Femur (tissue), 1 donor: ENCODE measurements at regions not wholly inside any gene's neighbourhood (a gene's known extent, or its start where the extent isn't known, plus 50 kb on each side); places are given as distances from the start of the nearest gene placed in this dataset.

Source experiments
- DNase-seq: peaks from one replicate; pipeline ENCODE4 v3.0.0-alpha.2; 2017

DNA sequence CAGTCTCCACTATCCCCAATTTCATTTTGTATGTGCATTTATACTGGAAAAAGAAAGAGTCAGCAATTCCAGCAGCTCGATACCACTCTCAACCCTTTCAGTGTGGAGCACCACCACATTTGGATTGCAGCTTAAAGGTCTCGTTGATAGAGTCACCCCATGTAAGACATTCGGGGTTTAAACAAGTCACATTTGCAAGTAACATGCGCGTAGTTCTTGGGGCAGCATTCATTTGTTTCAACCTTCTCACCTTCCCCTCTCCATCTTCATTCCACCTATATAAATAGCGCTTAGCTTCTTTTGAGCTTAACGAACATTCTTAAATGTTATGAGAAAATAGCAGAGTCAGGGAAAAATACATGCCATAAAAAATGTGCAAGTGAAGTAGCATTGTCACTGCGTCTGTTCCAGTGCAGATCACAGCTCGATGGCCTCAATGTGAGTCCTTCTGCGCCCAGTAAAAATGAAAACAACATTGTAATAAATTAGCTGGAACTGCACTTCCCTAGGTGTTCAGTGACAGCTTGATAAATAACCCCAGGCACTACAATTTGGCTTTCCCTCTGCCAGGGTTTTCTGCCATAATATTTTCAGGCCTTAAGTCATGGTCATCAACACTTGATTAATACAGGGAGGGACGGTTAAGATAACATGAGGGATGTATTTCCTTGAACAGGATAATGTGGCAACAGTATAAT, 737.8 kb upstream of the NRSN1 start:
- DNase-seq = no peak

DNA sequence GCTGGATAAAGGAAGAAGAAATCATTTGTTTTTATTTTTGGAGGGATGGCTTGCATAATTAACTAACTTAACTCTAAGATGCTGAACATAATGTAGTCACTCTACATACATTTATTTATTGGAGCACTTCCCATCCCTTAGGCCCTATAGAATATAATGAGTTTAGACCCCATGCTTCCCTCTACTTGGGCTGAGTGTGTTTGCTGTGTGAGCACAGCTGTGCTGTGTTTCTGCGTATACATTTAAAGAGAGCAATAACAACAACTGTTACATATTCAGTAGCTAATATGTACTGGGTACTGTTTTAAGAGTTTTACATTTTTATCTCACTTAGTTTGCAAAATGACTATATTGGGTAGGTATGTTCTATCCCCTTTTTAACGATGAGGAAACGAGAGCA, 736.6 kb upstream of the NRSN1 start:
- DNase-seq = no peak

DNA sequence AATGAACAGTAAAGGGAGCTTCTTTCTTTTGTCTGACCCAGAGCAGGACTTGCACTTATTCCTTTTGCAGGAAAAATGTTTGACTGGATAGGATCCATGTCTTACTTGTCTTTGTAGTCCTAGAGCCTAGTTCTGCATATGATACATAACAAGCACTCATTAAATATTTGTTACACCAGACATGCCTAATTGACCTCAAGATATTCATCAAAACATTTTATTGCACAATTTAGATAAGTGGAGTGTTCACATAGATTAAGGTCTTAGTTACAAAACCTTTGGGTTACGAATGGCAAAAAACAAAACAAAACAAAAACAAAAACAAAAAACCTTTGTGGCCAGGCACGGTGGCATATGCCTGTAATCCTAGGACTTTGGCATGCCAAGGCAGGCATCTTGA, 735.8 kb upstream of the NRSN1 start:
- no peak for DNase-seq

DNA sequence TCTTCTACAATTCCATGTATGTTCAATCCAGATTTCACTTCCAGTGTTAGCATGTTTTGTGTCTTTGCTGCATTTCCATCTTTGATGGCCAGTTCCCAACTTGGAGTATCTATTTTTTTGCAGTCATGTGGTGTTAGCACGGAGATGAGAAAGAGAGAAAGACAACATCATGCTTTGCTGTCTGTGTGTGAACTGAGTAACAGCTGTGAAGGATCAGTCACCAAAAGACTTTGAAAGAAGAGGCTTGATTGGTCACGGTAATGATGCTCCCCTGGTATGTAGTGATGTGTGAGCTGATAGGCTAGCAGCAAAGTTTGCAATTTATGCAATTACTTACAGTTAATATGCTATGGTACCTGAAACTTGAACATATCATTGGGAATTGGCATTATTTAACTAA, 731.3 kb upstream of the NRSN1 start:
- DNase-seq = no peak

GRCh38 chr6:23395381-23395780, 730.6 kb upstream of the NRSN1 start:
- no peak for DNase-seq

DNA sequence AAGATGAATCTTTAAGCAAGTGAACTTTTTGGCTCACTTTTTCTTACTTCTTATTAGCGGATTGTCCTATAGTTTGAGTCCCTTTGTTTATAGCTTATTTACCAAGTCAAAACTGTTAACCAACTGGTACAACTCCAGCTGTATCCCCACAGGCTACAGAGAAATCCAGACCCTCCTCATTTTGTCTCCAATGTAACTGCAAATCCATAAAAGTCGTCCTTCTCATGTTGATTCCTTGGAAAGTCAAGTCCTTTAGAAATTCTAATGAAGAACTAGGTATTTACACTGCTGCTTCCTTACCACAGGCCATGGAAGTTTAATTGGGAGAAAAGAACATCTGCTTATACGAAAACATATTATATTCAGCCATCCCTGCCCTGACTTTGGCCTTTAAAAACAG, 729.1 kb upstream of the NRSN1 start:
- DNase-seq = no peak

DNA sequence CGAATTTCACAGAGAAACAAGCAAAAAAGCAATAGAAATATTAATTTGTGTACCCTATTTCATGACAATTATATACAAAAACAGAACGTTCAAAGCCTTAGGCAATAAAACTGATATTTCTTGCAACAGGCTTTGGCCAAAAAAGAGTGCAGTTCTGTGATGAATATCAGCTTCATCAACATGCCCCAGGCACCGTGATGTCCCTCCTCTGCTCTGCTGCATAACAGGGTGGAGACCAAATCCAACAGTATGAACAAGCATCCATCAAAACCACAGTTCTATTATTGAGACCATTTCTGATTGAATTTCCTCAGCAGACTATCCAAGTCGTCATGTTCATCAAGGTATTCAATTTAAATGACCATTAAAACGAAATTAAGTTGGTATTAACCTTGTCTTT, 722.6 kb upstream of the NRSN1 start:
- DNase-seq = no peak

DNA sequence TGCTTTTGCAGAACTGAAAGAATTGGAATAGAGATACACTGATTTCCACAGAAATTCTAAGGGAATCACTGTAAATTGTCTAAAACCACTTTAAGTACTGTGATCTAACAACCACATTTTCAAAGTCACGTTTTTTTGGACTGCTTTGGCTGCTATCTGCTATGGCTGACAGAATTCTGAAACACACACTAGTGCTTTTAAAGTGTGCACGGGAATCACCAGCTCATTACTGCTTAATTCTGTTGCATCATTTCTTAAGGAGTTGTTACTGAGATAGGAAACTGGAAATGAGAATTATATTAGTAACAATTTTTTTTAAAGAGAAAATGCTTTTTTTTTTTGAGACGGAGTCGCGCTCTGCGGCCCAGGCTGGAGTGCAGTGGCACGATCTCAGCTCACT, 716.5 kb upstream of the NRSN1 start:
- DNase-seq = no peak

DNA sequence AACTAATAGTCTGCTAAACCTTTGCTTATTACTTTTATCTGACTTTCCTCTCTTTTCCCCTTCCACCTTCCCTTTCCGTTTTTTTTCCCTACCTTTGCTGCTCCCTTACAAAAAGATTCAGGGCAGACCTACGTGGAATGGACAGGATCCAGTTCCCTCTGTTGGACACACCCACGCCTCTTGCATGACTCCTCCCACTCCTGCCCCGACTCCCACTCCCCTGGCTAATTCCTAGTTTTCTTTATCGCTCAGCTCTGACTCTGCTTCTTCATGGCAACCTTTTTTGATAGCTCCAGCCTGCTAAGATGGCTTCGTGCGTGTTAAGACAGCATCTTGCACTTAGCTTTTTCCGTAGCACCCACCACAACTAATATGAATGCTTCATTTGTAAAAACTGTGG, 715.6 kb upstream of the NRSN1 start:
- no peak for DNase-seq

- DNase-seq = no peak
Measured at GRCh38 chr6:23412770-23413169, 713.2 kb upstream of the NRSN1 start.

DNA sequence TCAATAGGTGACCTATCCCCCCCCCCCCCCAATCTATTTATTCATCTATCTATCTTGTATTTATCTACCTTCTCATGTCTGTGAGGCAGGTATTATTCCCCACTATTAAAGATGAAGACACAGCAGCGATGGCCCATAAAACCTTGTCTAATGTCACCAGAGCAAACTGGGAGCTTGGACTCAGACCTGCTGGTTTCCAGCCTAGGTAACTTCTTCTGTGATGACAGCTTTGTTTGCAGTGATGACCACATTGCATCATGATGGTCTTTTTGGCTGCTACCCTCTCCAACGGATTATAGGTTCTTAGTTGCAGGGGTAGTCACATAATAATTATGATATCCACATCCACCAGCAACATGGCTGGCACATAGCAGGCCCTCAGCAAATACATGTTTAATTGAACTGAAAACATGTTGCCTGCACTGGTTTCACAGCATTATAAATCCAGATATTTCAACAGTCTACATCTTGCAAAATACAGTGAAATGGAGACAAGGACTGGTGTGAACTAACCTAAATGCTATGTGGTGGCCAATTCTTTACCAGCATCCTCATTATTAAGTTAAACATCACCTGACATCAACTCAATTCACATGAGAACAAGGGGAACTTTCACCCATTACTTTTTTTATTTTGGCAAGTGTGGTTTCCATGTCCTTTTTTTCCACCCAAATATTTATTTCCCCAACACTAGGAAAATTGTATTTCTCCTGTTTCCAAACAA, 712.5 kb upstream of the NRSN1 start:
- no peak for DNase-seq

DNA sequence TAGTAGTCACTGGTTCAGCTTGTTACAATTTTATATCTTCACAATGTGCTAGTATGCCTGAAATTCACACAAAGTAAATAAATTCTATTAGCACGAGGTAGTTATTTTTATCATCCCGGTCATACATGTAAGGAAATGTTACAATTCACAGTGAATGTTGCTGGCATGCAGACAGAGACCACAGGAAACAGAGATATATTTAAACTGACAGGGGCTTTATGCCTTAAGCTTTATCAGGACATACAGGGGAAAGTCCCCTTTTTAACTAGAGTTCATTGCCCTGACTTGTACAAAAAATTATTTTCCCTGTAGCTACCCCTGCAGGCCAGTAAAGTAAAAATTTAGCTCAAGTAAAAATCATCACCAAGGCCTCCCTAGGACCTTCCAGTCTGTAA, 712.0 kb upstream of the NRSN1 start:
- peak; percentile 46 for DNase-seq

- no peak for DNase-seq
Measured at GRCh38 chr6:23414922-23415321, 711.1 kb upstream of the NRSN1 start.

GRCh38 chr6:23415819-23416427, 710.1 kb upstream of the NRSN1 start:
- DNase-seq = no peak

- no peak for DNase-seq
Measured at GRCh38 chr6:23417133-23417532, 708.9 kb upstream of the NRSN1 start.

DNA sequence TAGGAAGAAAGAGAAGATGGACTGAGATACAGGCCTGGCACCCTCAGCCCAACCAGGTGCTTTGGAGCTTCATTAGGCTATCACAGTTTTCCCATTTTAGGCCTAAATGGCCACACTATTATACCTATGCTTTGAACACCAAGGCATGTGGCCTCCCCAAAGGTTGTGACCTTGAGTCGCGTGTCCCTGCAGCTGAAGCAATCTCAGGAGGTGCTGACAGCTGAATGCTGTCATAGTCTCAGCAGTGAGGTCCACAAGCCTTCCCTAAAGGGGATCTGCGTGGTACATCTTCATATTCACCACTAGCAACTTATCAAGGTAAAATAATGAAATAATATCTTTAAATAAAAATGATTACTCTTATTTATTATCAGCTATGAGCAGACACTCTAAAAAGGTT, 707.9 kb upstream of the NRSN1 start:
- no peak for DNase-seq

DNA sequence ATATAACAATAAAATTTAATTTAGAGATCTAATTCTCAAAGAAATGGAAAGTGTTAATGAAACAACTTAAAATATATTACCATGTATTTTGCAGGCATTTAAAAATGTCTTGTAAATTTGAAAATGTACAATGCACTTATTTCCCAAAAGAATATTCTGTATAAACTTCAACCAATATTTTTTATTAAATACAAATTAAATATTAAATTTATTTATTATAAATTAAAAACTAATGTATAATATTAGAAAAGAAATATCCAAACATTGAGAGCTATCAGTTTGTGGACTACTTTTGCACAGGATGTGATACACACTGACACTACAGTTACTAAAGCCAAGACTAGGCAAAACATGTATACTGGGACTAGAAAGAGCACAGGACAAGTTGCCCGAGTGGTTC, 707.0 kb upstream of the NRSN1 start:
- no peak for DNase-seq

DNA sequence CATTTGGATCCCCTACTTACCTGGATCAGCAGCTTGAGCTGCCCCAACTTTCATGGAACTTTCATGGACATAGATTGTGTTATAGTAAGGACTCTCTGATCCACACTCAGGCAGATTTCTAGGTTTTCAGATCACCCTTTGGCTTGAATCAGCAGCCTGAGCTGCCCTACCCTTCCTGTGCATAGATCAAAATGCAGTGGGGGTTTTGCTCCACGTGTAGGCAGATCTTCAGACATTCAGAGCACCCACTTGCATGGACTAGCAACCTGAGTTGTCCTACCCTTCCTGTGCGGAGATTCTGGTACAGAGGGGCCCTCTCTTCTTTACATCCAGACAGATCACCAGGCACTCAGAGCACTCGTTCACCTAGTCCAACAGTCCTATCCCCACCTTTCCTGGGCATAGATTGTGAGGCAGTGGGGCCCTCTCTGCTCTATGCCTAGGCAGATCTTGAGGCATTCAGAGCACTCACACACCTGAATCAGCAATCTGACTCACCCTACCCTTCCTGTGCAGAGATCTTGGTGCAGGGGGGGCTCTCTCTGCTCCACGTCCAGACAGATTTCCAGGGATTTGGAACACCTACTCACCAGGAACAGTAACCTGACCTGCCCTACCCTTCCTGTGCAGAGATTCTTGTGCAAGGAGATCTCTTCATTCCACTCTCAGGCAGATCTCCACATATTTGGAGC, 705.2 kb upstream of the NRSN1 start:
- DNase-seq = no peak

GRCh38 chr6:23424584-23424983, 701.4 kb upstream of the NRSN1 start:
- DNase-seq = no peak

GRCh38 chr6:23435126-23435525, 690.9 kb upstream of the NRSN1 start:
- no peak for DNase-seq

DNA sequence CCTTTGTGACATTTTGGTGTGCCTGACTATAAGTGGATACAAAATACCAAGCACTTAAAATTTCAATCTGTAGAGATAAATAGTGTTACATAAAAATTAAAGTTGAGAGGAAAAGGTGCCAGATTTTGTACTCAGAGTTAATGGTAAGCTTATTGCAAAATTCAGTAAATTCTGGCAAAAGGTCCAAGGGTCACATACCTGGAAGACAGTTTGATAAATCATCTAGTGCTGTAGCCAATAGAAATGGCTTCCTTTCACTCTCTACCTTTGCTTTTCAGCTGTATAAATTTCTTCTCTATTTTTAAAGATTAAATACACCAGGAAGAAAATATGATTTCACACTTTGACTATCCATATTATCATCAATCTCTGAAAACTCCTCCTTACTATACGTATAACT, 690.2 kb upstream of the NRSN1 start:
- no peak for DNase-seq

DNA sequence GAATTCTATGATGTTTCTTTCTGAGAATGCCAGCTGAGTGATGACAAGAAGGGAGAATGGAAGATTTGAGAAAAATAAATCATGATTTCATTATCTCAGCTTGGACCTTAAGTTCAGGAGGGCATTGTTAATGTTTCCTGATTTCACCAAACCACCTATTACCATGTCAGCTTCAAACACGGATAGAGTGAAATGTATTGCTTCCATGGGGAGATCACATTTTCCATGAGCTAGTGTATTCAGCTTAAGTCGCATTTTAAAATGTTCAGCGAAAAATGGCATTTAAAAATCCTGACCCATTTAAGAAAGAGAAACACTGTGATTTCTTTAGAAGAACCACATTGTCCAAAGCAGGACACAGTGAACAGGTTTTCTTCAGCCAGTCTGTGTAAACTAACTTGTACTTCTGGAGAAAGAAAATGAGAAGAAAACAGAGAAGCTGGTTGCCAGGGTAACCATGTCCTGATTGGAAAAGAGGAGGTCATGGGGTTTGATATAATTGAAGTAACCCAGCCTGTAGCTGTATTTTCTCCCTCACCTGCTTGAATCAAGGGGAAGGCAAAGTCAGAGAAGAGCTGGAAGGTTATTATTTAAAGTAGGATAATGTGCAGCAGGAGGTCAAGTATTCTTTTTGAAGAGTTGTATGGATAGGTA, 684.1 kb upstream of the NRSN1 start:
- DNase-seq = no peak

- DNase-seq = peak; percentile 26
Measured at GRCh38 chr6:23445157-23445710, 680.8 kb upstream of the NRSN1 start.
